OCI-LY1 (cell line): ENCODE measurements at regions not wholly inside any gene's neighbourhood (a gene's known extent, or its start where the extent isn't known, plus 50 kb on each side); places are given as distances from the start of the nearest gene placed in this dataset.

Source experiments
- H2AFZ ChIP-seq: fragments of 200-600 bp; sonication (generic), shearing (Covaris generic); 2 replicates; pipeline ENCODE4 v1.6.0; 2014; ENCODE audit warnings: antibody characterized with exemption, mild to moderate bottlenecking, low read length
- H3F3A ChIP-seq: fragments of 200-600 bp; sonication (generic), shearing (Covaris generic); 2 replicates; pipeline ENCODE4 v1.6.0; 2014; ENCODE audit warnings: mild to moderate bottlenecking, antibody characterized with exemption, low read length, moderate library complexity; ENCODE audit not compliant: insufficient read depth
- H3K27ac ChIP-seq: fragments of 200-600 bp; sonication (generic); 2 replicates; pipeline ENCODE4 v1.5.1; 2014; ENCODE audit warnings: low read length, mixed run types, mild to moderate bottlenecking, low read depth; ENCODE audit not compliant: poor library complexity, severe bottlenecking
- H3K27me3 ChIP-seq: fragments of 200-600 bp; sonication (generic); 2 replicates; pipeline ENCODE4 v1.6.0; 2014; ENCODE audit warnings: antibody characterized with exemption, mild to moderate bottlenecking, low read length, moderate library complexity; ENCODE audit not compliant: insufficient read depth
- H3K36me3 ChIP-seq: fragments of 200-600 bp; sonication (generic); 2 replicates; pipeline ENCODE4 v1.6.1; 2014; ENCODE audit warnings: mild to moderate bottlenecking, antibody characterized with exemption, low read length, moderate library complexity, mixed read lengths; ENCODE audit not compliant: insufficient read depth
- H3K4me1 ChIP-seq: fragments of 200-600 bp; sonication (generic); 2 replicates; pipeline ENCODE4 v1.5.1; 2014; ENCODE audit warnings: mild to moderate bottlenecking, low read length, moderate library complexity; ENCODE audit not compliant: insufficient read depth, severe bottlenecking
- H3K4me2 ChIP-seq: fragments of 200-600 bp; sonication (generic), shearing (Covaris generic); 2 replicates; pipeline ENCODE4 v1.6.1; 2014; ENCODE audit warnings: low read length
- H3K4me3 ChIP-seq: fragments of 200-600 bp; sonication (generic); 2 replicates; pipeline ENCODE4 v1.5.1; 2014; ENCODE audit warnings: low read length, low read depth, mild to moderate bottlenecking, mixed read lengths; ENCODE audit not compliant: poor library complexity, severe bottlenecking
- H3K79me2 ChIP-seq: fragments of 200-600 bp; shearing (Covaris generic); 2 replicates; pipeline ENCODE4 v1.6.1; 2016; ENCODE audit warnings: mixed run types, low read length, mixed read lengths; ENCODE audit not compliant: insufficient read depth
- H3K9ac ChIP-seq: fragments of 200-600 bp; sonication (generic), shearing (Covaris generic); 2 replicates; pipeline ENCODE4 v1.6.1; 2014; ENCODE audit warnings: mild to moderate bottlenecking, low read length, mixed read lengths
- H3K9me2 ChIP-seq: fragments of 200-600 bp; sonication (generic), shearing (Covaris generic); 2 replicates; pipeline ENCODE4 v1.6.1; 2014; ENCODE audit warnings: low read depth, mild to moderate bottlenecking, low read length, mixed read lengths
- H3K9me3 ChIP-seq: fragments of 200-600 bp; shearing (Covaris generic); 2 replicates; pipeline ENCODE4 v1.6.1; 2014; ENCODE audit warnings: low read length, mixed read lengths
- H4K20me1 ChIP-seq: fragments of 200-600 bp; sonication (generic), shearing (Covaris generic); 2 replicates; pipeline ENCODE4 v1.6.0; 2016; ENCODE audit warnings: mild to moderate bottlenecking, low read length; ENCODE audit not compliant: insufficient read depth
- CTCF ChIP-seq: fragments of 200-600 bp; sonication (generic), shearing (Covaris generic); IDR thresholded peaks from 2 replicates; pipeline ENCODE4 v1.5.1; 2017; ENCODE audit warnings: mild to moderate bottlenecking, antibody characterized with exemption, low read length, moderate library complexity, mixed read lengths
- EZH2 ChIP-seq: fragments of 200-600 bp; sonication (generic), shearing (Covaris generic); IDR thresholded peaks from 2 replicates; pipeline ENCODE4 v1.8.0; 2017; ENCODE audit warnings: borderline replicate concordance, mixed run types, mild to moderate bottlenecking, antibody characterized with exemption, low read length, moderate library complexity, mixed read lengths

GRCh38 chr1:24992761-24993211 is 62.7 kb upstream of the RUNX3 start:
- Histone ChIP-seq H3K36me3 (no peaks in the 10 kb centered on the region), H3K79me2 (no peaks in the 10 kb centered on the region), H3K9ac (no peak overlapping the region), H3K27me3 (peaks cover 8% of the 10 kb centered on the region; the same call in 1 of the 2 replicates), H3K27ac (no peak overlapping the region), H3K9me2 (no peaks in the 10 kb centered on the region), H2AFZ (no peak overlapping the region), H3K9me3 (no peaks in the 10 kb centered on the region), H3F3A (no peaks in the 10 kb centered on the region), H3K4me3 (no peak overlapping the region), H4K20me1 (no peaks in the 10 kb centered on the region), H3K4me2 (no peak overlapping the region), H3K4me1 (peaks cover 22% of the 10 kb centered on the region)
- TF ChIP-seq EZH2 (no peak), CTCF (no peak)

GRCh38 chr1:24992124-24992760 is 62.2 kb upstream of the RUNX3 start:
- Histone ChIP-seq H4K20me1 (no peaks in the 10 kb centered on the region), H3K27ac (no peak overlapping the region), H3K4me1 (peaks cover 16% of the 10 kb centered on the region), H3K4me3 (no peak overlapping the region), H3K79me2 (no peaks in the 10 kb centered on the region), H3K27me3 (peaks cover 10% of the 10 kb centered on the region; the same call in 1 of the 2 replicates), H3K9ac (no peak overlapping the region), H3K36me3 (no peaks in the 10 kb centered on the region), H3F3A (no peaks in the 10 kb centered on the region), H3K9me2 (no peaks in the 10 kb centered on the region), H3K4me2 (no peak overlapping the region), H2AFZ (no peak overlapping the region), H3K9me3 (no peaks in the 10 kb centered on the region)
- no peak for TF ChIP-seq EZH2
- TF ChIP-seq CTCF, result no peak

DNA sequence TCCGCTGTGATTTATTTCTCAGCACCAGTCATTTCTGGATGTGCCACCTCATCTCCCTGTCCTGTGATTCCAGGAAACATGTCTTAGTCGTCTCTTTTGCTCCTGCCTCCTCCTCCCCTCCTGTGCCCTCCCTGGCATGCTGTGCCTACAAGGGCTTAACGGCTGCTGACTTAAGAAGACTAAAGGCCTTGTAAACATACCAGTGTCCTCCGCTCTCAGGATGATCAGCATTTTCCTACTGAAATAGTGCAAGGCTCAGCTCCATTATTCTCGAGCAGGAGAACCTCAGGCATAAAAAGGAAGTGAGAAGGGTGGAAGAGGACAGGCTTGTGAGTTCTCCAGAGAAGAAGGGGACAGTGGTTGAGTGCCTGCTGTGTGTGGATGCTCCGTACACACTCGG is 61.6 kb upstream of the RUNX3 start:
- Histone ChIP-seq H3K4me1 (peaks cover 11% of the 10 kb centered on the region), H4K20me1 (no peaks in the 10 kb centered on the region), H3F3A (no peaks in the 10 kb centered on the region), H3K9me3 (no peaks in the 10 kb centered on the region), H3K9me2 (no peaks in the 10 kb centered on the region), H3K36me3 (no peaks in the 10 kb centered on the region), H3K79me2 (no peaks in the 10 kb centered on the region), H3K9ac (no peak overlapping the region), H3K4me3 (no peak overlapping the region), H2AFZ (no peak overlapping the region), H3K27ac (no peak overlapping the region), H3K4me2 (no peak overlapping the region), H3K27me3 (peaks cover 10% of the 10 kb centered on the region; the same call in 1 of the 2 replicates)
- TF ChIP-seq EZH2 (no peak), CTCF (no peak)
